T-helper 17 cell (primary cell): ENCODE measurements at regions not wholly inside any gene's neighbourhood (a gene's known extent, or its start where the extent isn't known, plus 50 kb on each side); places are given as distances from the start of the nearest gene placed in this dataset.
"Not testable (repeated sequence)": the region's sequence is repeated elsewhere in the genome, so short reads cannot be mapped to it uniquely, and the experiment has no call there.

ENCODE experiments used
- ATAC-seq: fragments of 150-1000 bp; cut with Tn5 transposase; 2 replicates; pipeline ENCODE4 v1.10.0; 2021; ENCODE audit warnings: mild to moderate bottlenecking, moderate library complexity
- DNase-seq, 3 donors: peaks; one replicate each; pipeline versions ENCODE4 v3.0.0 to v3.0.0-alpha.2; 2020 to 2021
- H3K9me3 ChIP-seq: one replicate; pipeline ENCODE4 v1.7.0; 2013; ENCODE audit warnings: low read length, mild to moderate bottlenecking; ENCODE audit not compliant: control insufficient read depth, poor library complexity, severe bottlenecking
- H3K27ac Mint-ChIP-seq: one replicate; pipeline ENCODE4 v1.8.0; 2022; ENCODE audit warnings: mild to moderate bottlenecking, moderate library complexity, mixed read lengths
- H3K27me3 Mint-ChIP-seq: one replicate; pipeline ENCODE4 v1.8.0; 2022; ENCODE audit warnings: mixed read lengths
- H3K36me3 Mint-ChIP-seq: one replicate; pipeline ENCODE4 v1.8.0; 2022; ENCODE audit warnings: low read depth, mixed read lengths
- H3K4me1 Mint-ChIP-seq: one replicate; pipeline ENCODE4 v1.8.0; 2022; ENCODE audit warnings: mild to moderate bottlenecking, mixed read lengths
- H3K4me3 Mint-ChIP-seq: one replicate; pipeline ENCODE4 v1.8.0; 2022; ENCODE audit warnings: mild to moderate bottlenecking, moderate library complexity, mixed read lengths

DNA sequence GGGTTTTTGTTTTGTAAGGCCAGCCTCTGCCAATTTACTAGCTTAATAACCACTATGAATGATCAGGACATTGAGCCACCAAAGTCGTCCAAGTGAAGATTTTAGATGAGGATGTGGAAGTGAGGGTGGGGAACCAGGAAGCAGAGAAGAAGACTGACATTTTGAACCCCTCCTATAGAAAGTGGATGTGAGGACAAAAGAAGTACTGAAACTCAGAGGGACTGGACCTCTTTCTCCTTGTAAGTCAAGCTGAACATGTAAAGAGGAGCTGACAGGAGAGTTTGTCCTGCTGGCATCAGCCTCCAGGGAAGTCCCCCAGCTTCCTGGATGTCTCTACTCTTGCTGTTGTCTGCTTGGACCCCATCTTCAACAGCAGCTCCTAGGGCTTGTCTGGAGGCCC lies 338.2 kb upstream of the NCAM1 start:
- H3K27me3 Mint-ChIP-seq = peaks cover 18% of the 10 kb centered on the region
- H3K9me3 ChIP-seq = no peaks in the 10 kb centered on the region
- H3K36me3 Mint-ChIP-seq = no peaks in the 10 kb centered on the region
- ATAC-seq (no peak), DNase-seq (no peak)
- H3K4me3 Mint-ChIP-seq = no peak overlapping the region
- H3K27ac Mint-ChIP-seq = no peak overlapping the region
- H3K4me1 Mint-ChIP-seq = no peaks in the 10 kb centered on the region

DNA sequence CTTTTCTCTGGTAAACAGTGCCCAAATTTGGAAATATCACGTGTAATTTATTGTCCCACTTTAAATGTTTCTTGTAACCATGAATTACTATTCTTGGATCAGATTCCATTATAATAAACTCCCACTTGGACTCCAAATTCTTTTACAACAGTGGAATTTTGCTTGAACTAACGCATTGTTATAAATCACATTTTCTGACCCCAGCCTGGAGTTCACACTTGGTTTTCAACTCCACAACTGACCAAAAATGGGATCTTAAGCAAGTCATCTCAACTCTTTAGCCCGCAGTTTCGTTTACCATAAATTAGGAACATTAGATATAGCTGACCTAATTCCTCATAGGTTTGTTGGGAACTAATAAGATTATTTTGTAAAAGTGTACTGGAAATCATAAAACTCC lies 336.8 kb upstream of the NCAM1 start:
- ATAC-seq (no peak), DNase-seq (no peak)
- Mint-ChIP-seq H3K27me3 (peaks cover 6% of the 10 kb centered on the region), H3K27ac (no peak overlapping the region), H3K4me1 (no peaks in the 10 kb centered on the region), H3K4me3 (no peak overlapping the region), H3K36me3 (no peaks in the 10 kb centered on the region)
- H3K9me3 ChIP-seq = no peaks in the 10 kb centered on the region

DNA sequence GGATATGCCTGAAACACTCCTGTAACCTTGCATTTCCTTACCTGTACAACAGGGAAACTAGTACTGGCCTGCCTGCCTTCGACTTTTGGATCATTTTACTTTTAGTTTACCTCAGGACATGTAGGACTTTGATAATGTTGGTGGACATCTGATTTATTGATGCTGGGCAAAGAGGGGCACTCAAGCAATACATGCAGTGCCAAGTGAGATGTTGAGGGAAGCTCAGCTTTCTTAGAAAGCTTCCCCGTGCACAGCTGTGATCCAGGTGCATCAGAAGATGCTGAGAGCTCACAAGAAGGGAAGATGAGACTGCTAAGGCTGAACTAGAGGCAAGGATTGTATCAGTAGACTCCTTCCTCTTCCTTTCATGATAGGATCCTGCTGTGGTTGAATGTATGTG lies 336.2 kb upstream of the NCAM1 start:
- not testable (repeated sequence) for H3K36me3 Mint-ChIP-seq, H3K4me1 Mint-ChIP-seq, H3K27me3 Mint-ChIP-seq, H3K4me3 Mint-ChIP-seq, ATAC-seq, H3K27ac Mint-ChIP-seq, DNase-seq, H3K9me3 ChIP-seq

DNA sequence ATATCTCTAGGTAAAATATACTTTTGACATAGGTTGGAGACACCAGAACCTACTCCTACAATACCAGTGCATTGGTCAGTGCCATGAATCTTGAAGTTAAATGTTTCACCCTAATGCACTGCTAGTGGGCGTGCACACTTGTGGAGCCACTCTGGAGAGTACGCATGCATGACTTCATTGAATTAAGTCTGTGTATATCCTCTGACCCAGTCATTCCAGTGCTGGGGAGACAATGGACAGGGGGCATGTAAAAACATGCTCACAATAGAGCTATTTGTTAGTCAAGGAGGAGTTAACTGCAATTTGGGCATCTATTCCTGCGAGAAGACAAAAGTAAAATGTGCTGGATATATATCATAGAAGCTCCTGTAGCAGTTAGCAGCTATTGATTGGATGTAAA lies 335.4 kb upstream of the NCAM1 start:
- no peaks in the 10 kb centered on the region for H3K4me1 Mint-ChIP-seq
- ATAC-seq (no peak), DNase-seq (no peak)
- H3K36me3 Mint-ChIP-seq = no peaks in the 10 kb centered on the region
- no peaks in the 10 kb centered on the region for H3K9me3 ChIP-seq
- no peak overlapping the region for H3K4me3 Mint-ChIP-seq
- H3K27me3 Mint-ChIP-seq = peaks cover 9% of the 10 kb centered on the region
- no peak overlapping the region for H3K27ac Mint-ChIP-seq

DNA sequence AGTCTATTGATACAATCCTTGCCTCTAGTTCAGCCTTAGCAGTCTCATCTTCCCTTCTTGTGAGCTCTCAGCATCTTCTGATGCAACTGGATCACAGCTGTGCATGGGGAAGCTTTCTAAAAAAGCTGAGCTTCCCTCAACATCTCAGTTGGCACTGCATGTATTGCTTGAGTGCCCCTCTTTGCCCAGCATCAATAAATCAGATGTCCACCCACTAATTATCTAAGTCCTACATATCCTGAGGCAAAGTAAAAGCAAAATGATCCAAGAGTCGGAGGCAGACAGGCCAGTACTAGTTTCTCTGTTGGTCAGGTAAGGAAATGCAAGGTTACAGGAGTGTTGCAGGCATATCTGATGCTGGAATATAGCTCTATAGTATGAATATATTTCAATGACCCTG lies 334.5 kb upstream of the NCAM1 start:
- H3K27me3 Mint-ChIP-seq = peaks cover 17% of the 10 kb centered on the region
- no peaks in the 10 kb centered on the region for H3K4me1 Mint-ChIP-seq

DNA sequence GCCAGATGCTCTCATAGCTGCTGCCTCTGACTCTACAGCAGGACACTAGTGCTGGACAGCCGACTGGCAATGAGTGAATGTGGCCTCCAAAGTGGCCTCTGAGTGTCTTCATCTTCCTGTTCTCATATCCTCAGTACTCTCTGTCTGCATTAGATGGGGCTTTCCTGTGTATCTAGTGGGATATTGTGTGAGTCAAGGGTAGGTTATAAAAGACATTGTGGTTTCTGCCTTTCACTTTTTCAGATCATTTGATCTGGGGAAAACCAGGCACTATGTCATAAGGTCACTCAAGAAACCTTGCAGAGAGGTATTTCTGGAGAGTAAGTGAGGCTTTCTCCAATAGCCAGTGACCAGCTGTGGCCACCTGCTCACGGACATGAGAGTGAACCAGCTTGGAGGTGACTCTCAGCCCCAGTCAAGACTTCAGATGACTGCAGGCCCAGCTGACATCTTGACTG lies 333.6 kb upstream of the NCAM1 start:
- no peak for ATAC-seq
- H3K4me1 Mint-ChIP-seq = no peaks in the 10 kb centered on the region
- H3K27me3 Mint-ChIP-seq = peaks cover 26% of the 10 kb centered on the region

More for the DNA sequence above, 334.5 kb upstream of the NCAM1 start:
- H3K36me3 Mint-ChIP-seq = no peaks in the 10 kb centered on the region
- no peaks in the 10 kb centered on the region for H3K9me3 ChIP-seq
- H3K4me3 Mint-ChIP-seq = no peak overlapping the region
- no peak for ATAC-seq
- no peak overlapping the region for H3K27ac Mint-ChIP-seq
- DNase-seq = no peak

DNA sequence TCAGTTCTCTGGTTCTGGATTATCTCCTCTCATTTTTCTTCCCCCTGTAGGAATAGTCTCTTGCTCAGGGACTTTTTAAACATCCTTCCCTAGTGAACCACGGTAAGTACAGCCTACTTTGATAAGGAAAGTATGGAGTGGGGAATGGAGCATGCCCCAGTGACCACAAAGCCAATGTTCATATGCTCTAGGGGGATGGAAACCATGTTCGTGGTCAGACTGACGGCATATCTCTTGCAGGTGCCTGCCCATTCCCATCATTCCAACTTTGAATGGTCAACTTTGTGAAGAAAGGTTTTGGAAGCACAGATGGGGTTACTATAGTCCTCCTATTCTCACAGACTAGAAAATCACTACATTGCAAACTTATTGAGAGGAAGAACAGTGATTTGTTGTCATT lies 332.5 kb upstream of the NCAM1 start:
- DNase-seq (no peak), ATAC-seq (no peak)
- Mint-ChIP-seq H3K27ac (no peak overlapping the region), H3K4me3 (no peak overlapping the region), H3K27me3 (peaks cover 37% of the 10 kb centered on the region), H3K4me1 (no peaks in the 10 kb centered on the region), H3K36me3 (no peaks in the 10 kb centered on the region)
- no peaks in the 10 kb centered on the region for H3K9me3 ChIP-seq

More for the DNA sequence above, 333.6 kb upstream of the NCAM1 start:
- no peak overlapping the region for H3K4me3 Mint-ChIP-seq
- no peaks in the 10 kb centered on the region for H3K36me3 Mint-ChIP-seq
- no peak for DNase-seq
- no peaks in the 10 kb centered on the region for H3K9me3 ChIP-seq
- no peak overlapping the region for H3K27ac Mint-ChIP-seq

DNA sequence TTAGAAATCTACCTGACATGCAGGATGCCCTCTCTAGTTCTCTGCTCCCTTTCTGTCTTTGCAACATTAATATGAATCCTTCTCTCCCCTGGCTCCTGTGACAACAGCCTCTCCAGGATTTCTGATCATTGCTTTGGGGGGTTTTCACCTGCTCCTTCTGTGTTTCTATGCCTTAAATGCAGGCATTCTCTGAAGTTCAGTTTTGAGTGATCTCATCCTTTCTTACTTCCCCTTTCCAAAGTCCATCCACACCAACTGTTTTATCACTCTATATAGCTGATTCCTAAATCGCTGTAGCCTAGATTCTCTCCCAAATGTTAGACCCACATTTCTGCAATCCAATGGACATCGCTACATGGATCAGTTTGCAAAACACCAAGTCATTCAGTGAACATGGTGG lies 330.7 kb upstream of the NCAM1 start:
- DNase-seq (no peak), ATAC-seq (no peak)
- Mint-ChIP-seq H3K4me1 (no peaks in the 10 kb centered on the region), H3K4me3 (no peak overlapping the region), H3K27me3 (peaks cover 52% of the 10 kb centered on the region), H3K27ac (no peak overlapping the region), H3K36me3 (no peaks in the 10 kb centered on the region)
- no peaks in the 10 kb centered on the region for H3K9me3 ChIP-seq

DNA sequence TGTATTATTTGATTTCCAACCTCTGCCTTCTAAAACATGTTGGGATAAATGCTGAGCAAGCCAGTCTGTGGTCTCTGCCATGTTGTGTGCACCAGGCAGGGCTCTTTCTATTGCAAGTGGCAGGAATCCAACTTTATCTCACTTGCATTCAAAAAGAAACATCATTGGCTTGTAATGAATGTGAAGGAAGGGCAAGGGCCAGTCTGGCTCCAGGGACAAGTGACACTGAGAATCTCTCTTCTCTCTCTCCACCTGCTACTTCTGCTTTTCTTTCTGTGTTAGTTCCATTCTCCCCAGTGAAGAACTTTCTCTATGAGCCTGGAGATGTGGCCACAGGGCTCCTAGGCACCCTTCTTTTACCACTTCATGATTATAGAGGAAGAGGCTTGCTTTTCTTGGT lies 329.9 kb upstream of the NCAM1 start:
- Mint-ChIP-seq H3K27ac (no peak overlapping the region), H3K4me3 (no peak overlapping the region), H3K27me3 (peaks cover 56% of the 10 kb centered on the region), H3K4me1 (no peaks in the 10 kb centered on the region), H3K36me3 (no peaks in the 10 kb centered on the region)
- no peaks in the 10 kb centered on the region for H3K9me3 ChIP-seq
- DNase-seq = no peak
- ATAC-seq = no peak

DNA sequence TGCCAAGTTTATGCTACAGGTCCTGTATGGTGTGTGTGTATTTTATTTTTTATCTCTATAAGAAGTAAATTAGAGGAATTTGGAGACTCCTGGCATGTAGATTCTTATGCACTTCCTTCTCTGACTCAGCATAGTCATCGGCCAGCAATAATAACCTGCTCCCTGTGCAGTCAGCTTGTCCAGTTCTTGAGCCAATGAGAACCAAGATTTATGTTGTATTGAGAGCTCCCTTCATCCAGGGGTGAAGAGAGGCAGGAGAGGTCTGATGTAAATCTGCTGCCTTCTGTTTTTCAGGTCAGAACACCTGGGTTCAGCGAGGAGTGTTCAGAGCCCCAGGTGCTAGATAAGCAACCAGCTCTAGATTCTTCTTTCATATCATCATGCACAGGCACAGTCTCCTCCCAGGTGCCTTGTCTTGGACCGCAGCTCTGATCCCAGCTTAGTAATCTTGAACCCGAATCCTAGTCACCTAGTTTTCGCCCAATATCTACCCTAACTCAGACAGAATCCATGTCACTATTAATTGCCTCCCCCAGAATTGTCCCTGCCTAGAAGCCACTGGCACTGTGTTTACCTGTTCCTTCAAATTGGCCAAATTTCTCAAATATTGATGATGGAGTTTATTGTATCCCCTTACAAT lies 328.2 kb upstream of the NCAM1 start:
- no peaks in the 10 kb centered on the region for H3K9me3 ChIP-seq
- no peak overlapping the region for H3K27ac Mint-ChIP-seq
- no peak for ATAC-seq
- H3K4me1 Mint-ChIP-seq = no peaks in the 10 kb centered on the region
- no peaks in the 10 kb centered on the region for H3K36me3 Mint-ChIP-seq
- no peak overlapping the region for H3K4me3 Mint-ChIP-seq
- DNase-seq = no peak
- peaks cover 64% of the 10 kb centered on the region for H3K27me3 Mint-ChIP-seq

DNA sequence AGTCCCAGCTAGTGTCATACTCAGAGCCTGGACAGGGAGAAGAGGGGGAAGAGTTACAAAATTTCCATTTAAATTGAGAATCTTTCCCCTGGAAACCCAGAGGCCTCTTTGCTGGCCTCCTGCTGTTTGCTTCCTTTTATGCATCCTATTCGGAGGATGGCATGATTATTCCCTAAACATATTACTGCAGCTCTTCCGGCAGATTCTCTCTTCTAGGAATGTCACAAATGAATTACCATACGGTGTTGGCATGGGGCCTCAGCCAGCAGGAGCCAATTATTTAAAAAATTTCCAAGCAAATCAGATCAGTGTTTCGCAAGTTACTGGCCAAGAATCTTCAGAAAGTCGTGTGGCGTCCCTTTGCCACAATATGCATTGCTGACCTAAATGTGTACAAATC lies 326.7 kb upstream of the NCAM1 start:
- H3K9me3 ChIP-seq = no peaks in the 10 kb centered on the region
- no peak overlapping the region for H3K27ac Mint-ChIP-seq
- no peaks in the 10 kb centered on the region for H3K4me1 Mint-ChIP-seq
- no peak overlapping the region for H3K4me3 Mint-ChIP-seq
- ATAC-seq = no peak
- DNase-seq = no peak
- no peaks in the 10 kb centered on the region for H3K36me3 Mint-ChIP-seq
- H3K27me3 Mint-ChIP-seq = peaks cover 70% of the 10 kb centered on the region

DNA sequence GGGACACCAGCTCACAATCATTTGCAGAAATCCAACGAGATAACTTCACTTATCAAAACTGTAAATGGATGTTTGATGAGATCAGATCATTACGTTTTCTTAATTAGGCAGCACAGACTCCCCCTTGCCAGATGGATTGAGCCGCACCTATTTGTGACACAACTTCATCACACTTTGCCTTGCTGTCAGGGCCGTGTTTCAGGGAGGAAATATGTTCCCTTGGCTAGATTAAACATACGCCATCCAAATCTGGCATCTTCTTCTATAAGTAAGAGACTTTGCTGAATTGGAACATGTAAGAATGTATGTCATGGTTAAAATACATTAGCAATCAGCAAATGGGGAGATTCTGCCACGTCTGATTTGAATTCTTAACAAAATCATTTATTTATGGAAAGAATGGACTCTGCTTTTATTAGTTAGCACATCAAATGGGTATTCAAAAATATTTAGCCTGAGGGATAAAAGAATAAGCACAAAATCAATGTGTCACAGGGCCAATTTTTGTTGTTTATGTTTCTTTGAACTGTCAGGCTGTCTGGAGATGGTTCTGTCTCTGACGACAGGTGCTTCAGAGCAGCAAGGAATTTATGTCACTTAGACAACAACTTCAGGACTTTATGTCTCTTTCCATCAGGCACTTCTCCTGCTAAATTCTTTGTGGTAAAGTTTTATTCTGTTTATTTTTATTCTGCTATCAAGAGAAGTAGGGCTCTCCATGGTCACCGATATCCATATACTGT lies 326.1 kb upstream of the NCAM1 start:
- ATAC-seq (no peak), DNase-seq (no peak)
- Mint-ChIP-seq H3K27me3 (peaks cover 68% of the 10 kb centered on the region), H3K27ac (no peak overlapping the region), H3K4me3 (no peak overlapping the region), H3K4me1 (no peaks in the 10 kb centered on the region), H3K36me3 (no peaks in the 10 kb centered on the region)
- no peaks in the 10 kb centered on the region for H3K9me3 ChIP-seq

DNA sequence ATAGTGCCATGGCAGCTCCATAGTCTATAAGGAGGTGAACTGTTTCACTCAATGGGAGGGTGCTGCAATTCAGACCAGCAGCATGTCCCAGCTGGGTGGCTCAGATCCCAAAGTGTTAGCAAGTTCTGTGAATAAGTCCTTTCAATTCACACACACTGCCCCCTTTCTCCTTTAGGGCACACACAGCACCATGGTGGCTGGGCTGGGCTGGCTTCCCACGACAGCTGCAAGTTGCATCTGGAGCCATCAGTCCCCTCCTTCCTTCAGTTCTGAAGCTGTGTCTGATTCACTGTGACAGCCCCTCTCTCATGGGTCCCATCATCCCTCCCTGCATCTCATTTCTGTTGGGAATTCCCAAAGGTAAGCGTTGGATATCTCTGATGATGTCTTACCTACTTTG lies 324.1 kb upstream of the NCAM1 start:
- no peak overlapping the region for H3K27ac Mint-ChIP-seq
- peaks cover 49% of the 10 kb centered on the region for H3K27me3 Mint-ChIP-seq
- no peak overlapping the region for H3K4me3 Mint-ChIP-seq
- no peaks in the 10 kb centered on the region for H3K9me3 ChIP-seq
- no peaks in the 10 kb centered on the region for H3K36me3 Mint-ChIP-seq
- ATAC-seq (no peak), DNase-seq (no peak)
- no peaks in the 10 kb centered on the region for H3K4me1 Mint-ChIP-seq

DNA sequence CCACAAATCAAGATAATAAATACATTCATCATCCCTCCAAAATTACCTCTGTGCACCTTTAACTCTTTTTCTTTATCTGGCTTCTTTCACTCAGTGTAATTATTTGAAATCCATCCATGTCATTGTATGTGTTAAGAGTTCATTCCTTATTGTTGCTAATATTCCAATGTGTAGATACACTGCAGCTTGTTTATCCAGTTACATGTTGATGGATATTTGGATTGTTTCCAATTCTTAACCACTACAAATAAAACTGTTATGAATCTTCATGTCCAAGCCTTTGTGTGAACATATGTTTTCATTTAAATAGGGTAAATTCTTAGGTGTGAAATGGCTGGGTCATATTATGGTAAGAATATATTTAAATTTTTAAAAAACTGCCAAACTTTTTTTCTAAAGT lies 323.3 kb upstream of the NCAM1 start:
- no peak for DNase-seq
- no peaks in the 10 kb centered on the region for H3K4me1 Mint-ChIP-seq
- H3K9me3 ChIP-seq = no peaks in the 10 kb centered on the region
- H3K36me3 Mint-ChIP-seq = no peaks in the 10 kb centered on the region
- ATAC-seq = no peak
- H3K4me3 Mint-ChIP-seq = no peak overlapping the region
- peaks cover 41% of the 10 kb centered on the region for H3K27me3 Mint-ChIP-seq
- no peak overlapping the region for H3K27ac Mint-ChIP-seq
